ENCODE measurements at regions not wholly inside any gene's neighbourhood (a gene's known extent, or its start where the extent isn't known, plus 50 kb on each side); places are given as distances from the start of the nearest gene placed in this dataset.

- Histone ChIP-seq H3K4me2 (no peak overlapping the region), H3K9me2 (no peaks in the 10 kb centered on the region), H3K36me3 (replicated peaks in 1 of 2; ENCODE audit: control insufficient read depth in 1 of 2, insufficient read depth in 2 of 2, low read length in 1 of 2) (no peaks in the 10 kb centered on the region), H3F3A (replicated peaks; ENCODE audit: insufficient read depth) (no peaks in the 10 kb centered on the region), H3K27ac (ENCODE audit: low read depth in 2 of 2, low read length in 1 of 2) (no peak overlapping the region), H2AFZ (ENCODE audit: low read depth) (no peak overlapping the region), H3K4me3 (ENCODE audit: low read depth in 2 of 2, low read length in 1 of 2) (no peak overlapping the region), H4K20me1 (ENCODE audit: insufficient read depth) (no peaks in the 10 kb centered on the region), H3K79me2 (ENCODE audit: insufficient read depth) (no peaks in the 10 kb centered on the region), H3K27me3 (ENCODE audit: insufficient read depth) (no peaks in the 10 kb centered on the region), H3K9me3 (no peaks in the 10 kb centered on the region), H3K4me1 (ENCODE audit: control insufficient read depth in 1 of 2, insufficient read depth in 2 of 2, low read depth in 1 of 2, low read length in 1 of 2) (no peaks in the 10 kb centered on the region), H3K9ac (no peak overlapping the region)
- DNase-seq = no peak
- ChIA-PET CTCF (interaction anchor here (1.7 kb wide), 1 partner anchor 14 kb away, joined by 5 read pairs; no protein-coding TSS in a partner anchor), POLR2A (no interaction called here)
- TF ChIP-seq POLR2AphosphoS5 (IDR thresholded peaks at IDR 0.05; ENCODE audit: low read depth, low read length) (no peak), CTCF (IDR thresholded peaks at IDR 0.05) (no peak), RCOR1 (IDR thresholded peaks at IDR 0.05; ENCODE audit: low read length) (no peak), ZBTB33 (IDR thresholded peaks at IDR 0.05; ENCODE audit: borderline replicate concordance, low read depth) (no peak), REST (IDR thresholded peaks at IDR 0.05; ENCODE audit: low read depth, low read length) (no peak), EP300 (IDR thresholded peaks at IDR 0.05; ENCODE audit: borderline replicate concordance in 1 of 2, low read depth in 1 of 2, low read length in 1 of 2) (no peak), MAX (IDR thresholded peaks at IDR 0.05; ENCODE audit: low read depth) (no peak), YY1 (IDR thresholded peaks at IDR 0.05; ENCODE audit: low read depth) (no peak), FOSL2 (IDR thresholded peaks at IDR 0.05; ENCODE audit: borderline replicate concordance, low read depth) (no peak), EZH2phosphoT487 (IDR thresholded peaks at IDR 0.05; ENCODE audit: borderline replicate concordance, low read depth) (no peak), RAD21 (IDR thresholded peaks at IDR 0.05; ENCODE audit: low read length) (no peak), MXI1 (IDR thresholded peaks at IDR 0.05; ENCODE audit: low read depth, low read length) (no peak), RFX5 (IDR thresholded peaks at IDR 0.05; ENCODE audit: low read length) (no peak), FOXM1 (IDR thresholded peaks at IDR 0.05; ENCODE audit: low read depth) (no peak), SMC3 (IDR thresholded peaks at IDR 0.05; ENCODE audit: low read depth, low read length) (no peak), USF2 (IDR thresholded peaks at IDR 0.05; ENCODE audit: borderline replicate concordance, low read depth, low read length) (no peak), GATA2 (CRISPR knock-in tag; IDR thresholded peaks at IDR 0.05) (no peak), JUND (IDR thresholded peaks at IDR 0.05) (no peak)
- WGBS (ENCODE audit: low lambda C conversion rate) = 20% methylated on average over 3 of the region's 3 CpGs
Measured at GRCh38 chr12:103130564-103130963, 173.1 kb downstream of the ASCL1 start.
